ENCODE measurements at regions not wholly inside any gene's neighbourhood (a gene's known extent, or its start where the extent isn't known, plus 50 kb on each side); places are given as distances from the start of the nearest gene placed in this dataset.

DNA sequence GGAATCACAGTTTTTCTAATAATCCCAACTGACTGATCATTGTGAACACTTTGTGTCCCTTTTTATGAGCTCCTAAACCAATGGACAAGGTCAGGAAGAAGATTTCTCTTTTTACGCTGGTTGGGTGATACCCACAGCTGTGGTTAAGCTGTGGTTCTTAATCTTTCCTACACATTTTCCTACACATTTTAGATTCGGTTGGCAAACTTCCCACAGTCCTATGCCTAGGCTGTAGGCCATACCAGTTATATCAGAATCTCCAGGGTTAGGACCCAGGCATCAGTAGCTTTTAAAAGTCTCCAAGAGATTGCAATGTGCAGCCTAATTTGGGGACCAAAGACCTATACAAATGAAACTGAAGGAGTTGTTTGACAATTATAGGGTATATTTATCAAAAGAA, 203.0 kb downstream of the SP3 start:
- H3K27me3 ChIP-seq: no peaks in the 10 kb centered on the region
- intact Hi-C loops (cut with DNase I): no loop called here
- WGBS (ENCODE audit: insufficient coverage, low coverage, low lambda C conversion rate, missing lambda C conversion rate): 41% methylated on average over 2 of the region's 2 CpGs
- no peak overlapping the region for H3K27ac ChIP-seq
- H3K4me3 ChIP-seq: no peak overlapping the region
- TF ChIP-seq POLR2A (IDR thresholded peaks at IDR 0.05): no peak
- TF ChIP-seq, protein P1, sequence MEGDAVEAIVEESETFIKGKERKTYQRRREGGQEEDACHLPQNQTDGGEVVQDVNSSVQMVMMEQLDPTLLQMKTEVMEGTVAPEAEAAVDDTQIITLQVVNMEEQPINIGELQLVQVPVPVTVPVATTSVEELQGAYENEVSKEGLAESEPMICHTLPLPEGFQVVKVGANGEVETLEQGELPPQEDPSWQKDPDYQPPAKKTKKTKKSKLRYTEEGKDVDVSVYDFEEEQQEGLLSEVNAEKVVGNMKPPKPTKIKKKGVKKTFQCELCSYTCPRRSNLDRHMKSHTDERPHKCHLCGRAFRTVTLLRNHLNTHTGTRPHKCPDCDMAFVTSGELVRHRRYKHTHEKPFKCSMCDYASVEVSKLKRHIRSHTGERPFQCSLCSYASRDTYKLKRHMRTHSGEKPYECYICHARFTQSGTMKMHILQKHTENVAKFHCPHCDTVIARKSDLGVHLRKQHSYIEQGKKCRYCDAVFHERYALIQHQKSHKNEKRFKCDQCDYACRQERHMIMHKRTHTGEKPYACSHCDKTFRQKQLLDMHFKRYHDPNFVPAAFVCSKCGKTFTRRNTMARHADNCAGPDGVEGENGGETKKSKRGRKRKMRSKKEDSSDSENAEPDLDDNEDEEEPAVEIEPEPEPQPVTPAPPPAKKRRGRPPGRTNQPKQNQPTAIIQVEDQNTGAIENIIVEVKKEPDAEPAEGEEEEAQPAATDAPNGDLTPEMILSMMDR (IDR thresholded peaks at IDR 0.05): no peak
- H3K36me3 ChIP-seq: no peaks in the 10 kb centered on the region
- no peak for ATAC-seq
- no peaks in the 10 kb centered on the region for H3K9me3 ChIP-seq
- no peak for DNase-seq
- no peaks in the 10 kb centered on the region for H3K4me1 ChIP-seq

DNA sequence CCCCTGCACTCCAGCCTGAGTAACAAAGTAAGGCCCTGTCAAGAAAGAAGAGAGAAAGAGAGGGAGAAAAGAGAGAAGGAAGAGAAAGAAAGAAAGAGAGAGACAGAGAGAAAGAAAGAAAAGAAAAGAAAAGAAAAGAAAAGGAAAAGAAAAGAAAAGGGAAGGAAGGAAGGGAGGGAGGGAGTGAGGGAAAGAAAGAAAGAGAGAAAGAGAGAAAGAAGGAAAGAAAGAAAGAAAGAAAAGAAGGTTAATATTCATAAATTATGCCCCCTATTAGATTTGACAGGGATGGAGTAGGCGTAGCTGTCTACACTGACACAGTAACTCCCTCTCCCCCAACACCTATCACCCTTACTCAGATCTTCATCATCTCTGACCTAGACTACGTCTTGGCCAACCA, 202.3 kb downstream of the SP3 start:
- Histone ChIP-seq H3K9me3 (no peaks in the 10 kb centered on the region), H3K4me3 (no peak overlapping the region), H3K36me3 (no peaks in the 10 kb centered on the region), H3K4me1 (no peaks in the 10 kb centered on the region), H3K27ac (no peak overlapping the region), H3K27me3 (no peaks in the 10 kb centered on the region)
- ATAC-seq (no peak), DNase-seq (no peak)
- intact Hi-C loops (cut with DNase I): no loop called here
- TF ChIP-seq, protein P1 (IDR thresholded peaks at IDR 0.05): no peak
- TF ChIP-seq POLR2A (IDR thresholded peaks at IDR 0.05): no peak
- WGBS (ENCODE audit: insufficient coverage, low coverage, low lambda C conversion rate, missing lambda C conversion rate): 100% methylated on average over 2 of the region's 2 CpGs

DNA sequence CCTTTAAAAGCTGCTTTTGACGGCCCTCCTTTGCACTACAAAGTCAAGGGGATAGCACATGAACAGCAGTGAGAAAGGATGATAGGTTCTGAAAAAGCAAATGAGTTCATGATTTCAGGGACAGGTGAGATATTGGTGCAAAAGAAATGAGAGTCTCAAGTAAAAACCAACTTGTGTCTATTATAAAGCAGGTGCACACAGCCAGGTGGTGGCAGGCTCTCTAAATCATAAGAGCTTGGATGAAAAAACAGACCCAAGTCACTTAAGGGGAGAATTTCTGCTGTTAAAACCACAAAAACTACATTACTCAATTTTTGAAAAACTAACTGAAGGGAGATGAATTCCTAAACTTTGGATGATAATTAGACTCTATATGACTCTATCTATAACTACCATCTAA, 201.5 kb downstream of the SP3 start:
- DNase-seq: no peak
- Histone ChIP-seq H3K27ac (no peak overlapping the region), H3K4me3 (no peak overlapping the region), H3K27me3 (no peaks in the 10 kb centered on the region), H3K36me3 (no peaks in the 10 kb centered on the region), H3K9me3 (no peaks in the 10 kb centered on the region), H3K4me1 (no peaks in the 10 kb centered on the region)
- WGBS (ENCODE audit: insufficient coverage, low coverage, low lambda C conversion rate, missing lambda C conversion rate): 64% methylated on average over 1 of the region's 1 CpG
- ATAC-seq: no peak
- intact Hi-C loops (cut with DNase I): no loop called here
- TF ChIP-seq, protein P1 (IDR thresholded peaks at IDR 0.05): no peak
- TF ChIP-seq POLR2A (IDR thresholded peaks at IDR 0.05): no peak

DNA sequence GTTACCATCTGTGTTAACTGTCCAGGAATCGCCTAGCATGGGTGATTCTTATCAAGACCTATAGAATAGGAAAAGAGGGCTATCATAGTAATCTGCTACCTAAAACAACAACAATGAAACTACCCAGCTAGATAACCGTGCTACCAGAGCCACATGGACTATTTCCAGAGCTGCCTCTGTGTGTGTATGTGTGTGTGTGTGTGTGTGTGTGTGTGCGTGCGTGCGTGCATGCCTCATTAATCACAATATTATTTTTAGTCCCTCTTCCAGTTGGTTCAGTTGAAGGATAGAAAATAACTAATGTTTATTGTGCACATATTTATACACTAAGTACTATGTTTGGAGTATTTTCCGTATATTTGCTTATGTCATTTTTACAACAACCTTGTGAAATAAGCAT, 201.1 kb downstream of the SP3 start:
- no peak for ATAC-seq
- H3K27me3 ChIP-seq: no peaks in the 10 kb centered on the region
- DNase-seq: no peak
- TF ChIP-seq, protein P1 (IDR thresholded peaks at IDR 0.05): no peak
- no peak for TF ChIP-seq POLR2A (IDR thresholded peaks at IDR 0.05)
- H3K27ac ChIP-seq: no peak overlapping the region
- intact Hi-C loops (cut with DNase I): no loop called here
- H3K4me3 ChIP-seq: no peak overlapping the region
- H3K36me3 ChIP-seq: no peaks in the 10 kb centered on the region
- no peaks in the 10 kb centered on the region for H3K4me1 ChIP-seq
- H3K9me3 ChIP-seq: no peaks in the 10 kb centered on the region
- 65% methylated on average over 6 of the region's 6 CpGs for WGBS (ENCODE audit: insufficient coverage, low coverage, low lambda C conversion rate, missing lambda C conversion rate)

Data from right lobe of liver (tissue), 6 donors.